ENCODE measurements at regions not wholly inside any gene's neighbourhood (a gene's known extent, or its start where the extent isn't known, plus 50 kb on each side); places are given as distances from the start of the nearest gene placed in this dataset.
A peak's percentile ranks its signal among the peaks of the same experiment; 100 is the strongest.

DNA sequence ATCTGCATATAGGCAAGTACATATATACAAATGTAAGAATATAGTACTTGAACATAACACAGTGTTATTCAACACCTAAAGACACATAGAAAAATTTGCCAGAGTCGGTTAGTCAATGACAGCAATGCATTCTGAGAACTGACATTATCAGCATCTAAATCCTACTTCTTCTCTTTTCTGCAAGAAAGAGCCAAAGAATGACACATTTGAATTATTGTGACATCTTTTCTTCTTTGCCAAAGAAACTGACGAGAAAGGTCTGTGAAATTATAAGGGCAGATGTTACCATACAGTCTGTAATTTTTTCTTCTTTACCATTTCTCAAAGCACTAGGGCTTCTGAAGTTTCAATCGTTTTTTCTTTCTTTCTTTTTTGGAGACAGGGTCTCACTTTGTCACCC, 350.9 kb upstream of the NBEA start:
- no peak for DNase-seq

DNA sequence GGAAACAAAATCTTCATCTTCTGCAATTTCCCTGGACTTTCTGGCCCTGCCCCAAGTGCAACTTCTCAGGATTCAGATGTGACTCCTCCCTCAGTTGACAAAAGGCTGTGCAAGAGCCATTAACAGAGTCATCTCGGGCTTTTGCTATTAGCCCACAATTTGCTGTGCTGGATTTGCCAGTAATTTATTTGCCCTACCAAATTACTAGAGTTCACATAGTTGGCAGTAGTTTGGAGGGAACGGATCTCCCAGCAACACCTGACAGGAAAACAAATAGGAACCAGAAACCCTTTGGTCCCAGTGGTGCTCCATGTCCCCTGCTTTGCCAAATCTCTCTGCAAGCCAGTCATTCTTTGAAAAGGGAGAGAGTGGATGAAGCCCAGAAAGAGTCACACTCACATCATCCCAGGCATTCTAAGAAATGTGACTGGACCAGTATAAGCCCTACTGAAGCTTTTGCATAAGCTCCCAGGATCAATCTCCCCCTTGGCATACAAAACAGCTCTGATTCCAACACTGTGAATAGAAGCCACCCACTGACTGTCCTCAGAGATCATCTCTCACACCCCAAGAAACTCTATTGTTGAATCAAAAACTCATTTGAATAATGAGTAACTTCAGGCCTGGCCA, 350.1 kb upstream of the NBEA start:
- no peak for DNase-seq

DNA sequence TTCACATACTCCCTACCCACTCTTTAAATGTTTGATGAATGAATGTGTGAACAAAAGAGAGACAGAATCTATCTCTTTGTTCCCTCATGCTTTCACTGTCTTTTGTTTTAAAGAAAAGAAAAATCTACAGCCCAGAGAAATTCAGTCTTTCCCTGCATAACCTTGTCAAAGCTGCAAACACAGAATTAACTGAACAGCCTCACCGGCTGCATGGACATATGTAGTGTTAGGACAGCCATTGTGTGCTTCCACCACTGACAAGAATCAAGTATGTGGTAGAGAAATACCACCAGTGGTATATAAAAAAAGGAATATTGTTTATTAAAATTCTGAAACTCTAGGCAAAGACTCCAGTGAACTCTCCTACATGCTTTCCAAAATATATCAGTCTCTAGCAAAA, 348.4 kb upstream of the NBEA start:
- no peak for DNase-seq

DNA sequence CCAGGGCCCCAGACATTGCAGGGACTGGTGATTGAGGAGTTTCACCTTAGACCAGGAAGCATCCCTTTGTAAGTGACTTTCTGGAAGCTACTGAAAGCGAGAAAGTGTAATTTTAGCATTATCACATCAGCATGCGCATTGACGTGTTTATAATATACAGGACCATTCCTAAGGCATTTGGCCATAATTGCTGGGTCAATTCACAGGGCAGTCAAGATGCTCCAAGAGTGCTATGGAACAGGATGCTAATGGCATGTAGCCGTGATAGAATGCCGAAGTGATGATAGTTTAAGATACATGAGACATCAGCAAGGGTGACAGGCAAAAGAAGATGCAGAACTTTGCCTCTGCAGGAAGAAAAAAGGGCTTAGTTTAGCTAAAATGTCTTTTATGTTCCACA, 347.6 kb upstream of the NBEA start:
- DNase-seq = no peak

DNA sequence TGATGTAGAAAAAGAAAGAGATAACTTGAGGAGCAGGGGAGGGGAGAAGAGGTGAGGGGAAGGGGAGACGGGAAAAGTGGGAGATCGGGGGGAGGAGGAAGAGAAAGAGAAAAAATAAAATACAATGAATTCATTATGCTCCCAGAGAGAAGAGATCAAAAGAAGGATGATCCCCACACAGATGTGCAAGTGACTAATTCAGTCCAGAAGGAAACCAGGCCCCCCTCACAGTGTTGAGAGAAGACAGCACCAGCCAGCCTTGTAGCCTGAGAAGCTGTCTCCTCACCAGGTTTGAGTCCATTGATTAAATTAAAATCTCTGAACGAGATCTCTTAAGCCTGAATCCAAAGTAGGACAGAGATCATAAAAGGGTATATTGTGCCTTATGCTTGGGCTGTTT, 333.7 kb upstream of the NBEA start:
- DNase-seq = no peak

DNA sequence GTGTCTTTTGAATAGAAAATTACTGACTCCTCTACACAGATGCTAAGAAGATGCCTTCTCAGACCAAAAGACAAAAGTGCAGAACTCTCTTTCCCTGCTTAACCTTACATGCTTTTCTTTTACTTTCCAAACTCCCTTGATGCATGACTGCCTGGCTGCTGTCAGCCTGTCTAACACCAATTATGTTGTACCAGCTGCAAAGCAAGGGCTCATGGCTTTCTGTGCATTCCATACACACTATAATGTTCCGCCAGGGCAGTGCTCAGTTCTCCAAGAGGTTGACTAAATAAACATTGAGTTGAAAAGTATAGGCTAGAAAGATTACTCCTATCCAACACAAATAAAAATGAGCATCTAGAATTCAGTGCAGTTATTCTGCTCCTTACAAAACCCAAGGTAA, 330.4 kb upstream of the NBEA start:
- DNase-seq = peak; percentile 10

DNA sequence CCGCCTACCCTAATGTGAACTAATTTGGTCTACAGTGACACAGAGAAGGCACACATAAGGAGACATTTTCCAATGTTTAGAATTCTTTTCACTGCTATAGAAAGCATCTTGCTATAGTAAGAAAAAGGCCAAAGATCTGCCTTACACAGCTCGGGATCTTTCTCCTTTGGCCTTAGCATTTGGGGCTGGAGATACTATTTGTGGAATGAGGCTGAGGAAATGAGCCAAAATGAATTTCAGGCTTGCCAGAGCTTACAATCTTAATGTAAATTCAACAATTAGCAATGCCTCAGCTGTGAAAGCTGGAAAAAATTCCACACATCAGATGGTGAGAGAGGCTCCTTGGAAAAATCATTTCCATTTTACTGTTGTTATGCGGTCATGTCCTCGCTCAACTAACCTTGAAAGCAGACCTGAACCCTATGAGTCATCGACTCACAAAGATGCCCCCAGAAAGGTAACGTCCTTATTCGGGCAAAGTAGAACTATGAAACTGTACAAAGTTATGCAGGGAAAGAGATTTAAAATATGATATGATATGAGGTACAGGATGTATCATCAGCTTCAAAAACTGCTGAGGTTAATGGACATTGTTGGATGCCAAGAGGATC, 324.5 kb upstream of the NBEA start:
- DNase-seq = no peak

DNA sequence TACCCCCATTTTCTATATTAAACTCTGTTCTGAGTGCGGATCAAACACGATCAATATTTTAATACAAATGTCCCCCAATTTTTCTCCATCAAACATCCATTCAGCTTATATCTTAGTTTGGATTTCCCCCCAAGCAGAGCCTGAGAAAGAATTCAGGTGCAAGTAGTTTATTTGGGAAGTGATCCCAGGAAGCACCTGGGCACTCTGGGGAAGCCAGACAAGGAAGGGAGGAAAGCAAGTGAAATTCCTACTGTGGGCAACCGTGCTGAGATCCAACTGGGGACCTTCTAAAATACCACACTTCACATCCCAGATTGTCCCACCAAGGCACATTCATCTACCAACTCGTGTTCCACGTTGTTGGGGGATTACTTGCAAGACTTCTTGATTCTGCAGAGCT, 323.4 kb upstream of the NBEA start:
- no peak for DNase-seq

DNA sequence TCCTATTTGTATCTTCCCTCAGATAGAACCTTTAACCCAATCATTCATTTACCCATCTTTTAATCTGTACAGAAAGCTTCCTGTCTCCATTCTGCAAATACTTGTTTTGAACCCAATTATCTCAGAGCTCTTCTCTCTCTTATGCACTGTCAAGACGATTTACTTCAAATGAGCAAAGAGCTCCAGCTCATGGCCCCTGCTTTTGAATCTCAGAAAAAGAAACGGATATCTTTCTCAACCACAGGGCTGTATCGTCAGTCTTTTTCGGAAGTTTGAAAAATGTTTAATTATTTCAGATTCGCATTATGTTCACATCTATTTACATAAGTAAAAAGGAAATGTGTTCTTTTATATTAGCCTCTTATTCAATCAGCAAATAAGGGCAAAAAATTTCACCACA, 322.7 kb upstream of the NBEA start:
- no peak for DNase-seq

DNA sequence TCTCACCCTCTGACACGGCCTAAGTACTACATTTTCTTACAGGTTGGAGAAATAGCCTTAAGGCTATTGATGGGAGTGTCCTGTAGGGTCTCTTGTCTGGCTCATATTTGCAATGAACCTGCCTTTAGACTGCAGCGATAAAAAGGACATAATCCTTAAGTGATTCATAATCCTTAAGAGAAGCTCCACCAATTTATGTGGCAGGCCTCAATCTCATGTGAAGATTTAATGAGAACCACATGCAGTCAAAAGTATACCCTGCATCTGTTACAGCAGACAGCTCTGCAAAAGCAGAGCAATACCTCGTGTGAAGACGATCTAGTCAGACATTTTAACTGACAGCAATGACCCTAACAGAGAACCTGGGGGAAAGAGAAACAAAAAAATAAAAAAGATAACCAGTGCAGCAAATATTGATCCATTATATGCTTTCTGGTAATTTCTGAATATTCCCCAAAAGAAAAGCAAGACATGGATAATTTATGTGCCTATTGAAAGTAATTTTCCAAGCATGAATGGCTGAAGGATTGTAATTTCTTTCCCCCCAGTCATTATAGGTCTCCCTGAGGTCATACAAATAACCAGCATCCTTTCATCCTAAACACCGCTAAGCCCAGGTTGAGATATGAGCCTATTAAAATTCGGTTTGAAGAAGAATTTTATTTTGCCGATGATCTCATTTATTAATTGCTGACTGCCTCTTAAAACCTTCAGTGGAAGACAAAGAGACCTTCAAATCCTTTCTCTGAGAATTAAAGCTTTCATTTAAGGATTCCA, 321.8 kb upstream of the NBEA start:
- peak; percentile 88 for DNase-seq

DNA sequence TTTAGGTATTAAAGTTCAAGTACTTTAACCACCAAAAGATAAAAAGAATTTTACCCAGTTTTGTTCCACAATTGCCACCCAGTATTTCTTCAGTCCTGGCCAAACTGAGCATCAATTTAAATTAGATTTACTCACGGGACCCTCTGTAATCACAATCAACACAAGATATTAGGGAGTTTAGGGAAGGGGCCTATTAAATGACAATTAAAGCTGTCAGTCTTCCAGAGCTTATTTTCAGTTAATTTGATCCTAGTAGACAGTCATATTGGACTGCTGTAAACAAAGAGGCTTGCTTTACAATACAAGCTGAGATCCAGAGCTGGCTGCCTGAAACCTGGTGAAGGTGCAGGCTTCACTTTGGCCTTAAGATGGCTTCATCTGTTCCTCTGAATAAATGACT, 321.2 kb upstream of the NBEA start:
- DNase-seq = peak; percentile 59

DNA sequence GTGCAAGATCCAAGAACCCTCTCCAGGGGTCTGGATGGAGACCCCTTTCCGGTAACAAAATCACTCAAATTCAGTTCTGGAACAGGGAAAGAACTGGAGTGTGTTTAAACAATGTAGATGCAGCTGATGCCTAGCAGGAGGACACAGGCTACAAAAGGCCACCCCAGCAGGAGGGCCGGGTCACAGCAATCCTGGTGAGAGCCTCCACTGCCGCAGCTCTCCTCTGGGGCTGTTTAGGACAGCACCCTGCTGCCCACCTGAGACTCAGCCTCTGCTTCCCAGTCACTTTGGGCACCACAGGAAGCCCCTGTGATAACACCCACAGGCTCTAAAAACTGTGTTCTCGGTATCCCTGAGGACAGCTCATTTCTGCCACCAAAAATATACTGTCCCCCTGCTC, 318.7 kb upstream of the NBEA start:
- peak; percentile 89 for DNase-seq

DNA sequence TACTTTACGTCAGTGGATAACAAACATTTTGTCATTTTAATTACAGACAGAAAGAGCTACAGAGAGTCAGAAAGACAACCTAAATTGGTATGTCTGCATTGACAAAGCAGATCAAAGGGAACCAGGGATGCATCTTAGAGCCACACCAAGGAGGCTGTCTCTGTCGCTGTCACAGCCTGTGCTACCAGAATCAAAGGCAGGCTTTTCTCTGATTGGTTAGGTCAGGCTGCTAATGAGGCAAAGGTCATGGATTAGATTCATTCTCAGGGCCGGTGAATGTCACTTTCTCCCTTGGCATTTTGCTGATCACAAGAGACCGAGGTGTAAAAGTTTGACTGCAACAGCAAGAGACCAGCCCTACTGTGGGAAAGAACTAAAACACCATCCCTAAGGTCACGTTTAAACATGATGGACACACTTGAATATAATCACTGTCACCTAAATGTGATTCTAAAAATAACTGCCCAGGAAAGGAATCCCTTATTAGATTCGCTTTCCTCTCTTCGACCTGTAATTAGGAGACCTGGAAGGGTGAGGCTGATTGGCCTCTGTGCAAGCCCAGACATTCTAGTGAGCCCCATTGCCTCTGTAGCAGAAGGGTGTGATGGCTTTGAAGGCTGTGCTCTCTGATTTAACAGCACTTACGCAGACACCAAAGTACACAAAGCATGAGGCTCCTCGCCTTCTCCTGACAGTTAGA, 314.4 kb upstream of the NBEA start:
- DNase-seq = peak; percentile 50

DNA sequence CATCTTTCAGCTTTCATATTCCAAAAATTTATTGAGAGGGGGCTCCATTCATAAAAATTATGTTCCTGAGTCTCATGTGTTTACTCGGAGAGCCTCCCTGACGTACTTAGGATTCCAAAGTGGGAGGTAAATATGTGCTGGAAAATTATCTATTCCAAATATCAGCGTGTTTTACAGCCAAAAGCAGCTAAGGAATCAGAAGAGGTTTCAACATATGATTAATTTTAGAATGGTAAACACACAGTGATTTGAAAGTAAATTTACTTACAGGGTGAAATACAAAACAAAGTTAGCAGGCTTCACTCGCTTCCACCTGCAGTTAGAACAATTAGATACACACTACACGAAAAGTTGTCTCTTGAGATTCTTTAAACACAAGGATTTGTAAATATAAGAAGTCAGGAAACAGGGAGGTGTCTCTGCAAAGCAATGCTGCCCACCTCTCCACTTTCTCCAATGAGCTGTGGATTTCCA, 313.8 kb upstream of the NBEA start:
- no peak for DNase-seq

DNA sequence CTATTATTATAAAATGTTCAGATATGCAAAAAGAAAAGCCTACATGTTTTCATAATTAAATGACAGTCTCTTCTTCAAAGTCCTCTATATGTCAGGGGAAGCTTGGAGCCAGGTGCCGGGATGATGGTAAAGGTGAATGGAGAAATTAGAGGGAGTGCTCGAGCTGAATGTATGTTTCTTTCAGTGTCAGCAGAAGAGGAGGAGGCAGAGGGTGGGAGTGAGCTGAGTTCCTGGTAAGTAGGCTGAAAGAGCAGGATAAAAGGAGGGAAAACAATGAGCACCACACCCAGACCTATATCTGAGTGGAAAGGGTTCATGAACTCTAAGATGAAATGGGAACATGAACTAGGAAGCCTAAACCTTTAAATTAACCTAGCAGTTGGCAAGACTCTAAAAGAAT, 307.6 kb upstream of the NBEA start:
- no peak for DNase-seq

DNA sequence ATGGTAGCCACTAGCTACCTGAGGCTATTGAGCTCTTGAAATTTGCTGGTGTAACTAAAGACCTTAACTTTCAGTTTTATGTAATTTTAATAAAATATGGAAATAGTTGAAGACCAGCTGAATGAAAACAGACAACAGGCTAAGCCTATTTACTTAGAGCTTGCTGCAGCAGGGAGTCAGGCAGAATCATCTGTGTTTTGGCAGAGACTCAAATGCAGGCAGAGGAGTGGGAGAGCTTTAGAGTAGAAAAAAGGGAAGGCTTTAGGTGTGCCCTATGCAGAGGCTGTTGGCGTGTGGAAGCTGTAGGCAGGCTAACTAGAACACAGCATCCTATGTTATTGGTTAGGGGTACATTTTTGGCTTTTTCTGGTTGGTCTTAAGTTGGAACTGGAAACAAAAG, 304.9 kb upstream of the NBEA start:
- DNase-seq = no peak

DNA sequence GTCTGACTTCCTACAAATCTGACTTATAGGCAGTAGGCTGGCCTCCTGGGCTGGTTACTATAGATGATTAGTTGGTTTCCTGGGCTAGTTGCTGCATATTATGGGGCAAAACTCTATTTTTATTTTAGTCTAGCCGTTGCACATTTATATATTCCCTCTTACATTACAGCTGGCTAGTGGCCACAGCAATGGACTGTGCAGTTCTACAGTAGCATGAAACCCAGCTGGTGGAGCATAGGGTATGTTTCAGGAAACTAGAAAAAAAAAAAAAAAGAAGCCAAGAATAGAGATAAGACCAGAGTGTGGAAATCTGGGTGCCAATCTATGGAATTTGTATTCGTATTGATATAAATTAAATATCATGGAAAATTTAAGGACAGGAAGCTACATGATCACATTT, 304.4 kb upstream of the NBEA start:
- DNase-seq = no peak

DNA sequence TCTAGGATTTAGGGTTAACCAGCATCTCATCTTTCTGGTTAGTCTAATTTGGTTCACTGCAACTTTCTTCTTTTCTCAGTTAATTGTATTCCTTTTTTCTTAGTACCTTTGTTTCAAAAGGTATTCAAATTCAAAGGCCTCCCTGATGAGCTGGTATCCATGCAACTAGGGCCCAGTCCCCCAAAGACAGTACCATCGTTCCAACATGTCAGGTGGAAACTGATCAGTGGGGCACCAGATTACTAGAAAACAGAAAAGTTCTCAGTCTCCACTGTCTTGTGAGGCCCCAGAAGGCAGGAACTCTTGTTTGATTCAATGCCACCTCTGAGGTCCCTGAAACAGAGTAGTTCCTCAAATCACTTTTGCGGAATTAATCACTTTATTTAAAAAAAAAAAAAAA, 303.2 kb upstream of the NBEA start:
- no peak for DNase-seq

DNA sequence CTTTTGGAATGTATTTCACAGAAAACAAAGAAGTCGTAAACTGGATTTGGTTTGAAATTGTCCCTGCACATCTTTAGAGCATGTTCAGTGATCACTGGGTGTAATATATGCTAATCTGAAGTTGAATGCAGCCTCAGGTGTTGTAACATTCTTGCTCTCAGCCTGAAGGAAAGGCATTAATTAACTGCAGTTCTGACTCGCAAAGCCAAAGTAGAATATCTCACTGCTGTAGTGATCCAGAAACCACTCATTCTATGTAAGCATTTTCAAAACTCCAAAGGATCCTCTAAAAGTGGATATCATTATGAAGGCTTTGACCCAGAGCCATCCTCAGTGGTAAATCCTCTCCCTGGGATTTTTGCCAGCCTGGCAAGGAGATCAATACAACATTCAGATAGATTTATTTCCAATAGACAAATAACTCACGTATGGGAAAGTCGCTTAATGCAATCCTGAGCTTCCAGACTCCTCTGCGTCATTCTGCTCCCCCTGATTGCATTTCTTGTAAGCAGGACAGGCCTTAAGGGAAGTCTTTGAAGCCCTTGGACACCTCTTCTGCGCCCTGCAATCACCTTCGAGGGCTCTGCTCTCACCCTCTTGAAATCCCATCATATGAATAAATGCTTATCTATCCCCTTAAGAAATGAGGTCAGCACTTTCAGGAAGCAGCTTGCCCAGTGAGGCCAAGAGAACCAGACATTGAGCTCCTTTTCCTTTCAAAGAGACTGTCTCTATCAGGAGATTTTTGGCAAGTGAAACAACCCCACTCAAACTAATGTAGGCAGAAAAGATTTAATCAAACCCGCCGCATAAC, 301.7 kb upstream of the NBEA start:
- no peak for DNase-seq

DNA sequence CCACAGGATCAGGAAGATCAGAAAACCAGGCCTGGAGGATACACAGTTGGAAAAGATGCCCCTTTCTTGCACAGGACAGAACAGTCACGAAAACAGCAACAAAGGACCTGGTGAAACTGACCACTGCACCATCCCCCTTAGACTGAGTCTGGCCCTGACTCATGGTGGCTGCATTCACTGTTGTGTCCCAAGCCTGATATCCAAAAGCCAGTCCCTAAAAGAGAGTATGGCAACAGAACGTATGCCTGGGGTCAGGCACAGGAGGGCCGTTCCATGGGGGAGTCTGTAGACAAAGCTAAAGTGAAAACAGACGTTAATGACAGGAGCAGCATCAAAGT, 301.1 kb upstream of the NBEA start:
- no peak for DNase-seq

DNA sequence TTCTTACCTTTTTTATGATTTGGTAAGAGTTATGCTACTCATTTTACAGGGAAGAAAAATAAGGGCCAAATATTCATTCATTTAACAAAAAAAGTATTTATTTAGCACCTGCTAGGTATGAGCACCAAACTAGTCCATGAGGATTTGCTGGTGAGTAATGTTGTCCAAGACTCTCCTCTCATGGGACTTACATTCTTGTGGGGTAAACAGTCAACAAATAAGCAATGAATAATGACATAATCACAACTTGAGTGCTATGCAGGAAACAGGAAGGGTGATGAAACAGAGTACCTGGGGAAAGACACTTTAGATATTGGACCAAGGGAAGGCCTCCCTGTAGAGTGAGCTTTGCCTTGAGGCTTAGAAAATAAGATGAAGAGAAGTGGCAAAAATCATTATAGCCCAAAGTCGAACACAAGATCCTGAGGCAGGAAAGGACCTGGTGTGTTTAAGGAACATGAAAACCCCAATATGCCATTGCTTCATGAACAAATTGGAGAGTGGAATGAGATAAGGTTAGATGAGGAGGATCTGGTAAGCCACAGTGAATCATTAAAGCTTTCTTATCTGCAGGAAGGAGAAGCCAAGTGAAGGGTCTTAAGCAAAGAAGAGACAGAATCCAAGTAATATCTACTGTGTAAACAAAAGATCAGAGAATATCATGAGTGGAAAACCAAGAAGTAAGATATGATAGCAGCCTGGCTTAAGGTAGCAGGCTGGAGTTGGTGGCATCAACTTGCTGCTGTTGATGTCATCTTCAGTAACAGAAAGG, 294.5 kb upstream of the NBEA start:
- DNase-seq = no peak

DNA sequence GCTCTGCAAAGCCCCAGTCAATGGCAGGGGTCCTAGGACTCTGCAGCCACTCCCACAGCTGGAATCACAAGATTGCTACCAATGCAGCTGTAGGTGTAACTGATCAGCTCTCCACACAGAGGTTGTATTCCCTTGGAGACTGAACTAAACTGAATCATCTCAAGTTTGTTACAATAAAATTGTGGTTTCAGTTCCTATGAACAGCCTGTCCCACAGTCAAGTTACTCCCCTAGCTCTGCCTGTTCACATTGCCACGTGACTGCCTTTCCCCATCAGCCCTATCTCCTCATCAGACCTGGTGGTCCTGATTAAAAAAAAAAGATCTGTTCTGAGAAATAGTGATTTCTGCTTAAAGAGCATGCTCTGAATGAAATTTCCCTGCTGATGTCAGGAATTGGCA, 287.9 kb upstream of the NBEA start:
- no peak for DNase-seq

Measured in NCI-H146 (cell line).